Tibial artery (tissue), 4 donors: ENCODE measurements at regions not wholly inside any gene's neighbourhood (a gene's known extent, or its start where the extent isn't known, plus 50 kb on each side); places are given as distances from the start of the nearest gene placed in this dataset.

ENCODE experiments used
- DNase-seq, 2 donors: peaks; one replicate each; pipeline ENCODE4 v3.0.0-alpha.2; 2019
- H3K27ac ChIP-seq, 2 donors: fragments of 200-600 bp; sonication (generic) in 1 of 2; 1 replicate in 1 of 2; 2 replicates in 1 of 2; pipeline ENCODE4 v1.5.1; 2018 to 2019; ENCODE audit warnings: mild to moderate bottlenecking in 1 of 2
- H3K27me3 ChIP-seq, 2 donors: fragments of 200-600 bp; sonication (generic) in 1 of 2; one replicate each; pipeline versions ENCODE4 v1.5.1 to v1.6.0; 2016 to 2019
- H3K36me3 ChIP-seq, 3 donors: fragments of 200-600 bp; sonication (generic) in 2 of 3; one replicate each; pipeline ENCODE4 v1.5.1; 2016 to 2019; ENCODE audit warnings: mild to moderate bottlenecking in 2 of 3
- H3K4me1 ChIP-seq, 4 donors: fragments of 200-600 bp; sonication (generic) in 2 of 4; 1 replicate in 3 of 4; 2 replicates in 1 of 4; pipeline ENCODE4 v1.5.1; 2016 to 2019
- H3K4me3 ChIP-seq, 2 donors: fragments of 200-600 bp; sonication (generic) in 1 of 2; 1 replicate in 1 of 2; 2 replicates in 1 of 2; pipeline ENCODE4 v1.5.1; 2018 to 2019; ENCODE audit warnings: mild to moderate bottlenecking in 2 of 2
- H3K9me3 ChIP-seq, 3 donors: fragments of 200-600 bp; sonication (generic) in 1 of 3; one replicate each; pipeline ENCODE4 v1.5.1; 2016 to 2019
- intact Hi-C: fragments of 100-400 bp; cut with DNase I; formaldehyde crosslinking; loops from one replicate; pipeline ENCODE4 v1.15.0; 2023; ENCODE audit warnings: low total_unique reads
- TF ChIP-seq, protein P1 (sequence below), 2 experiments: fragments of 200-600 bp in 1 of 2; fragments of 450-650 bp in 1 of 2; IDR thresholded peaks; one replicate each; pipeline ENCODE4 v1.5.1; 2017 to 2019; ENCODE audit warnings: antibody characterized with exemption in 2 of 2, mild to moderate bottlenecking in 1 of 2, moderate library complexity in 1 of 2

DNA sequence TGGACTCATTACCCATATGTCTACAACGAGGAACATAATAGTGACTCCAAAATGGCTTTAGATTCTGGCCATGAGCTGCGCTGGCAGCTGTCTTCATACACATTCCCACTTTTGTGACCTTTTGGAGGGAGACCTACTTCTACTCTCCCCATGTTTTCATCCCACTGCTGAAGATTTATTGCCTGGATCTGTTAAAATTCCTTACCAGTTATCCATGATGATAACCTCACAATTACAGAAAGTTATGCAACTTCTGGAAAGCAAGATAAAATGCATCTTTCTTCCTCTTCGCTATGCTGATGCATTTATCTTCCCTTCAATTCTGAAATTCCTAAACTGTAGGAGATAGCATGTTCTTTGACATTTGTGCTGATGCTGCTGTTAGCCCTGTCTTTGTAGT, 855.3 kb downstream of the SLC4A3 start:
- Histone ChIP-seq H3K36me3 (no peaks in the 10 kb centered on the region), H3K27ac (no peak overlapping the region), H3K9me3 (no peaks in the 10 kb centered on the region), H3K4me1 (no peaks in the 10 kb centered on the region), H3K27me3 (no peaks in the 10 kb centered on the region), H3K4me3 (no peak overlapping the region)
- TF ChIP-seq, protein P1, sequence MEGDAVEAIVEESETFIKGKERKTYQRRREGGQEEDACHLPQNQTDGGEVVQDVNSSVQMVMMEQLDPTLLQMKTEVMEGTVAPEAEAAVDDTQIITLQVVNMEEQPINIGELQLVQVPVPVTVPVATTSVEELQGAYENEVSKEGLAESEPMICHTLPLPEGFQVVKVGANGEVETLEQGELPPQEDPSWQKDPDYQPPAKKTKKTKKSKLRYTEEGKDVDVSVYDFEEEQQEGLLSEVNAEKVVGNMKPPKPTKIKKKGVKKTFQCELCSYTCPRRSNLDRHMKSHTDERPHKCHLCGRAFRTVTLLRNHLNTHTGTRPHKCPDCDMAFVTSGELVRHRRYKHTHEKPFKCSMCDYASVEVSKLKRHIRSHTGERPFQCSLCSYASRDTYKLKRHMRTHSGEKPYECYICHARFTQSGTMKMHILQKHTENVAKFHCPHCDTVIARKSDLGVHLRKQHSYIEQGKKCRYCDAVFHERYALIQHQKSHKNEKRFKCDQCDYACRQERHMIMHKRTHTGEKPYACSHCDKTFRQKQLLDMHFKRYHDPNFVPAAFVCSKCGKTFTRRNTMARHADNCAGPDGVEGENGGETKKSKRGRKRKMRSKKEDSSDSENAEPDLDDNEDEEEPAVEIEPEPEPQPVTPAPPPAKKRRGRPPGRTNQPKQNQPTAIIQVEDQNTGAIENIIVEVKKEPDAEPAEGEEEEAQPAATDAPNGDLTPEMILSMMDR (IDR thresholded peaks at IDR 0.05), result no peak
- intact Hi-C loops, result no loop called here
- no peak for DNase-seq

DNA sequence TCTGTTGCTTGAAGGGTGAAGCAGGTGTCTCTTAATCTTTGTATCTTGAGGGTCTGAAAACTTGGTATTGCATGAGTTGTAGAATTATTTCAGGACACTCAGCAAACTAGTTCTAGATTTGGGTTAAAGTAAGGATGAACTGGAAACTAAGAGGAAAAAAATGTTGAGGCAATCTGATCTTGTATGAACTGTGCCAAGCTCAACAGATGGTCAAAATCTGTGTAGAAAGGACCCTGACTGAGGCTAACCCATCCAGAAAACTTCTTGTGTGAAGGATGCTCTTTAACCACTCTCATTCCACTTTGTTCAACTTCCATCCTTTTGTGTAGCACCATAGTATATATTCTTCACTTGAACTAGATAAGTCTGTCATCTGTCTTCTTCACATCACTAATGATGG, 861.7 kb downstream of the SLC4A3 start:
- Histone ChIP-seq H3K36me3 (no peaks in the 10 kb centered on the region), H3K4me3 (no peak overlapping the region), H3K27ac (no peak overlapping the region), H3K27me3 (no peaks in the 10 kb centered on the region), H3K4me1 (no peaks in the 10 kb centered on the region), H3K9me3 (no peaks in the 10 kb centered on the region)
- TF ChIP-seq, protein P1 (IDR thresholded peaks at IDR 0.05), result no peak
- intact Hi-C loops, result no loop called here
- DNase-seq, result no peak

DNA sequence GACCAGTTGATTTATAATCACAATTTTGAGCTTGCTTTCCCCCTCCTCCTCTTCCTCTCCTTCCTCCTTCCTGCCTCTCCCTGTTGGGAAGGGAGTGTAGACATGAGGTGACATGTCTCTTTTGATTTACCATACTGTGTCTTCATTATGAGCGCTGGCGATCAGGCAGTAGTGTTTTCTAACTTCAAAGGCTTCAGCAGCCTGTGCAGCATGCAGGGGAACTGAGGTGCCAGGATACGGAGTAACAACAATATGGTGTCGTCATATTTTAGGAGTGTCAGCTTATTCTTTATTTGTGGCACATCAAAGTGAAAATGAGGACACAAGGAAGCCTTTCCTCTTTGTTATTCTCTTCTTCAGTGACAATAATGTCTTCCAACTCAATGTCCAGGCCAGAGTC, 864.2 kb downstream of the SLC4A3 start:
- Histone ChIP-seq H3K4me1 (no peaks in the 10 kb centered on the region), H3K27me3 (no peaks in the 10 kb centered on the region), H3K27ac (no peak overlapping the region), H3K36me3 (no peaks in the 10 kb centered on the region), H3K9me3 (no peaks in the 10 kb centered on the region), H3K4me3 (no peak overlapping the region)
- no peak for DNase-seq
- TF ChIP-seq, protein P1 (IDR thresholded peaks at IDR 0.05), result no peak
- intact Hi-C loops, result no loop called here

DNA sequence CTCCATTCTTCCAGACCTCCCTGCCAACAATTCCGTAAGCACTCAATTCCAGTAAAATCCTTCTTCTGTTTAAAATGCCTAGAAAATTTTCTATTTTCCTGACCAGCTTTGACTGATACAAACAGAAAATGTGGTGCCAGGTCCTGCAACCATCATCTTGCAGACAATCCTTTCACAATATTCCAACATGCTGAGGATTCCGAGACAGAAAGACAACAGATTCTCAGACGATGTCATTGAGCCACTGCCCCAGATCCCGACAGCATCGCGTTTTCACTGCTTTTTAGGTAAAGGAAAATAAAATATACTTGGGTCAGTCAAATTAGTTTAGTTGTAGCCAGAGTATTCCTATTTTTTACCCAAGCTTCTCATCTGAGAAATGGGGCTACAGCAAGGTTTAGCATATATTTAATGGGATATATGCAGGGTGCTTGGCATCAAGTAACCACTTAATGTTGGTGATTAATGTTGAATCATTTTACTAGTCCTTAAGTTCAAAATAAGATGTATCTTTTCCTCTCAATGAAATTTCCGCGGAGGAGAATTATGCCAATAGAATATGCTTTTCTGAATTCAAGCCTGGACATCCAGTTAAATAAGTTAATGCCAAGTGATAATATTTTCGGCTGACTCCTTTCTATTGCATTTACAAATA, 866.6 kb downstream of the SLC4A3 start:
- DNase-seq, result no peak
- intact Hi-C loops, result no loop called here
- no peaks in the 10 kb centered on the region for H3K27me3 ChIP-seq

DNA sequence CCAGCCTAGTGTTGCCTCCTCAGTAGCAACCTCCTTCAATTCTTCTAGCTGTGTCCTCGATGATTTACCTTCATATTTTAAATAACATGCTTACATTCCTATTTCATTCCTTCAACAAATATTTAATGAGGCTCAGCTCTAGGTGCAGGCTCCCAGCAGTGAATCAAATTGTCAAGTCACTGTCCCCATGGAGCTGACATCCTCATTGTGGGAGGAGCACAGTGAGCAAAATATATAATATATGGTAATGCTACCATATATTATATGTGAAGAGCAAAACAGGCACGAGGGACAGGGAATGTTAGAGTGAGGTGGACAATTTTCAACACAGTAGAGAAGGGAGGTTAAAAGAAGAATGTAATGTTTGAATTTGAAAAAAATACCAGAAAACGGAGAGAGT, 869.1 kb downstream of the SLC4A3 start:
- Histone ChIP-seq H3K36me3 (no peaks in the 10 kb centered on the region), H3K27ac (no peak overlapping the region), H3K9me3 (peaks cover 0 to 4% (median 0%) of the 10 kb centered on the region in 3 donors), H3K4me3 (no peak overlapping the region), H3K4me1 (no peaks in the 10 kb centered on the region), H3K27me3 (no peaks in the 10 kb centered on the region)
- no peak for DNase-seq
- intact Hi-C loops, result no loop called here
- TF ChIP-seq, protein P1 (IDR thresholded peaks at IDR 0.05), result no peak

More for the DNA sequence above, 866.6 kb downstream of the SLC4A3 start:
- TF ChIP-seq, protein P1 (IDR thresholded peaks at IDR 0.05), result no peak
- no peaks in the 10 kb centered on the region for H3K36me3 ChIP-seq
- no peak overlapping the region for H3K27ac ChIP-seq
- H3K4me1 ChIP-seq, result no peaks in the 10 kb centered on the region
- H3K9me3 ChIP-seq, result no peaks in the 10 kb centered on the region
- no peak overlapping the region for H3K4me3 ChIP-seq

DNA sequence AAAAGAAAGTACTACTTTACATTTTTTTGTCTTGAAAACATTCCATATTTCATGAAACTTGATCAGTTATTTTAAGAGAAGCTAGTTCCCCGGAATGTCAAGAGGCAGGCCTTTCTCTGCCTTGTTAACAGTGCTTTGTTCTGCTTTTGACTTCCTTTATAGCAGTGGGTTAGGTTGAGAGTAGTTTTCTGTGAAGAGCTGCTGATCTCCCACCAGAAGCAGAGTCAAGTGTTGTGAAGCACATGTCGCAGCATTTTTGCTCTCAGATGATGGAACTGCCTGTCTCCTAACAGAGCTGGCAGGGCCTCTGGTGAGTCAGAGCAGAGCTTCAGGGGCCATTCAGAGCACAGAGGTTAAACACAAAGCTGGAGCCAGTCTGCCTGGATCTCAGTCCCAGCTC, 871.8 kb downstream of the SLC4A3 start:
- H3K27me3 ChIP-seq, result no peaks in the 10 kb centered on the region
- H3K4me3 ChIP-seq, result no peak overlapping the region
- peaks cover 0 to 4% (median 0%) of the 10 kb centered on the region in 3 donors for H3K9me3 ChIP-seq
- peak in 1 of 2 donors; percentile 25 for DNase-seq
- H3K27ac ChIP-seq, result no peak overlapping the region
- H3K36me3 ChIP-seq, result no peaks in the 10 kb centered on the region
- no peaks in the 10 kb centered on the region for H3K4me1 ChIP-seq
- TF ChIP-seq, protein P1 (IDR thresholded peaks at IDR 0.05), result no peak
- intact Hi-C loops, result no loop called here
